Retina (tissue), 1 donor: ENCODE measurements at regions not wholly inside any gene's neighbourhood (a gene's known extent, or its start where the extent isn't known, plus 50 kb on each side); places are given as distances from the start of the nearest gene placed in this dataset.

Source experiments
- DNase-seq: peaks from one replicate; pipeline ENCODE4 v3.0.0-alpha.2; 2016

DNA sequence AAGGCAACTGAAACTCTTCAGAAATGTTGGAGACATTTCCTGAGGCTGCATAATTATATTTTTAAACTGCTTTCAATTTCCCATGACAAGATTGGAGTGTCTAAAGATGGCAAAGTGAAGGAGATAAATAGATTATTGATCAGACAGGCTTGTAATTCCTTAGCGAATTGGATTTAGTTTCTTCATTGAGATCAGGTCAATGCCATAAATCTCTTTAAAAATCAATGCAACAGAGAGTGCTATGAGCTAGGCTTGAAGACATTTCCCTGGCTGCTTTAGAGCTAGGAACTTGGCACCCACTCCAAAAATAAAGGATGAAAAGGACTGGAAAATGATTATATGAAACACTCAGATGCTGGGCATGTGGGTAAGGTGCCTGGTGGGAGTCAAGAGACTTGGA lies 828.4 kb downstream of the TLR4 start:
- DNase-seq = no peak

DNA sequence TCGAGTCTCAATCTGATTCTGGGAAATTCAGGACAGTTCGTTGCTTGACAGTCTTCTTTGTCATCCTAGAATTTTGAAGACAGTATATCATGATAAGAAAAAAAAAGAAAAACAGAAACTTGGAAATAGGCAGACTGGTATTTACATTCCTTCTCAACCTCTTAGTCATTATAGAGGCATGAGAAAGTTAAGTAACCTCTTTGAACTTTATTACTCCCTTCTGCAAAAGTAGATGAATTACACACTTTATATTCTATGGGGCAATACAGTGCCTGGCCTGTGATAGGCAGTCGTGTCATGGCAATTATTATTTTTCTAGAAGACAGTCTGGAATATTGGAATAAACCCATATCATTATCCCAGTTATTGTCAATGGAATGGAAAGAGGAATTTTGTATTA lies 828.9 kb downstream of the TLR4 start:
- no peak for DNase-seq

DNA sequence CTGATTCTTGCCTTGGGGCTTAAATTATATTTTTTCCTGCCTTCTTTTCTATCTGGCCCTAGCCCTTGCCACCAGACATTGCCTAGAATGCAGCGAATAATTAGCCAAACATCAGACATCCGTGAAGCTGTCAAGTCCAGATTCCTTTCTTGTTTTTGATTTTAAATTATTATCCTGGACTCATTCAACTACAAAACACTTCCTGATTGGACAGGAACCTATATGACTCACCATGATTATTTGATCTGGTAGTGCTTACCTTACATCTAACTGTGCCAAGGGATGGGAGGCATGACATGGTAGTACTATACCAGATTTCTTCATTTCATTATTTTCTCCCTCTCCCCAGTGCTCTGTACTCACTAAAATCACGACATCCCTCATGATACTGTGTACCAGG lies 829.6 kb downstream of the TLR4 start:
- DNase-seq = no peak

DNA sequence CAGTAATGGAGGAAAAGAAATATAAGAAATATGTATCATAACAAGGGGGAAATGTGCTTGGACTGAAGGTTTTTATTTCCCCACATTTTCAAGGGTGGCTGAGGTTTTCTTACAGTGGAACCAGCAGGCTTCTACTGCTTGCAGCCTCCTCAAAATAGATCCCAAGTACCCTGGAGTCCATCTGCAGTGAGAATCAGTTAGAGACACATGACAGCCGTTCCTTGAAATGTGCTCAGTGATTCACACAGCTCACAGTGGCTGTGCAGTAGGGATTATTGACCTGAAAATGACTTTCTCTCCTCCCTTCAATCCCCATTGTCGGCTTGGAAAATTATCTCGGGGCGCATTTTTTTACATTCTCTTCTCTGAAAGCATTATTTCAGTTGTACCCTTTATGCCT lies 832.0 kb downstream of the TLR4 start:
- peak; percentile 17 for DNase-seq

DNA sequence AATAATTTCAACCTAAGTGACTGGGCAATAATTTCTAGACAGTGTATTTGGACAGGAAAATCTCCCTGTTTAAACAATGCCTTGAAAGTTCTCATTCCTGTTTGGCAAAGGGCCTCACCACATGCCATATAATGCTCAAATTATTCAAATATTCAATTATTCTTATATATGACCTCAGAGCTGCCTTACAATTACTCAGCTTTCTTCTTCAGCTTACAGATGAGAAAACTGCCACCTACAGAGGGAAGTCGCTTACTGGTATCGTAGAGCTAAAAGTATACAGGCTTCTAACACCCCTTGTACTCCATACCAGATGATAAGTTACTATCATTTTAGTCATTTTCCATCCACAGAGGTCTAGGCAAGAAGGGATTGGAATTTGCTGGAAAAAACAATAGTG lies 830.3 kb downstream of the BRINP1 start:
- no peak for DNase-seq

DNA sequence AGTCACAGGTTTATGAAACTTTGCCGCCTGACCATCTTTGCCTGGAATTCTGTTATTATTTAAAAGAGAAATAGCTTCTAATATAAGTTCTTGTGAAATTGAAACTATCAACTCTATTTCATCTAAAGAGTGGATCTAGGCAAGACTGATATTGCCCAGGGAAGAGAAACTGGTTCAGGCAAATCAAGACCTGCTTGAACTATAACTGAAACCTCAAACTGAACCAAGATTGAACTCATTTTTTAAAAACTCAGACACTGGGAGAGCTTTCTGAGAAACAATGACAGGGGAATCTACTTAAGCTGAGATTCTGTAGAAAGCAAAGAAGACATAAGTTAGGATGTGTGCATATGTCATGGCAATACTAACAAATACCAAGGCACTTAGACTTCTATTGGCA lies 815.8 kb downstream of the BRINP1 start:
- no peak for DNase-seq

DNA sequence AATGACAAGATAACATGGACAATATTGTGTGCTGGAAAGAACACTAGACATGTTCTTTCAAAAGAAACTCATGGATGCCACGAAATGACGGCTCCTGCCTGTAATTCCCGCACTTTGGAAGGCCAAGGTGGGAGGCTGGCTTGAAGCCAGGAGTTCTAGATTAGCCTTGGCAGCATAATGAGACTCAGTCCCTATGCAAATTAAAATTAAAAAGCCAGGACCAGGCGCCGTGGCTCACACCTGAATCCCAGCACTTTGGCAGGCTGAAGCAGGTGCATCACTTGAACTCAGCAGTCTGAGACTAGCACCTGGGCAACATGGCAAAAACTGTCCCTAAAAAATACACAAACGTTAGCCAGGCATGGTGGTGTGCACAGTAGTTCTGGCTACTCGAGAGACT lies 814.2 kb downstream of the BRINP1 start:
- DNase-seq = no peak

DNA sequence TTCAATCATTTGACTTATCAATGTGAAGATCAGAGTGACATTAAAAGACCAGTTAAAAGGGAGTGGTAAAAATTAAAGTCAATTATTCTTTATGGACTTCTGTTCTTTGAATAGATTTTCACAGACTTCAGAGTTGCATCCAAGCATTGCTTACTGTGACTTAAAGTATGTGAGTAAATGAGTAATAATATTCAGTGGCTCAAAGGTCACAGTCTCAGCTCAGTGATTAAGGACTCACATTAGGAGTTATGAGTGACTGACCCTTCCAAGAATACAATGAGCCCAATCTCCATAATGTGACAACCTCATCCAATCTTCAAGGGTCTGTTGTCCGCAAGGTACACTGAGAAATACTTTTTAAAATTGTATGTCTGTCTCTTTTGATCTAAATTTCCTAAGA lies 811.2 kb downstream of the BRINP1 start:
- DNase-seq = no peak

DNA sequence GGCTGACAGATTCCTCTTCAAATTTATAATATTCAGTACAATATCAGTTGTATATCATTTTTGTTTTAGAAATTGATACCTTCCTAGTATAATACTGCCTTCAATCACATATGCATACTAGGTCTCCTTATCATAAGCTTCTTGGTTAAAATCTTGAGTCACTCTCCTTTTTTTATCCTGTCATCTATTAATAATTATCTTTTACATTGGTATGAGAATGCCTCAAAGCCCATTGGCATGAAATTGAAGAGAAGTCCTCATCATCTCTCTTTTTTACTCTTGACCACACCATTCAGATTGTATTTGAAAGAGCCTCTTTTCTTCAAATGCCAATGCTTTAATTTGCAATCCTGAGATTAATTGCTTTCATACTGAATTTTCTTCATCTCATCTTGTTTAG lies 810.3 kb downstream of the BRINP1 start:
- DNase-seq = no peak

DNA sequence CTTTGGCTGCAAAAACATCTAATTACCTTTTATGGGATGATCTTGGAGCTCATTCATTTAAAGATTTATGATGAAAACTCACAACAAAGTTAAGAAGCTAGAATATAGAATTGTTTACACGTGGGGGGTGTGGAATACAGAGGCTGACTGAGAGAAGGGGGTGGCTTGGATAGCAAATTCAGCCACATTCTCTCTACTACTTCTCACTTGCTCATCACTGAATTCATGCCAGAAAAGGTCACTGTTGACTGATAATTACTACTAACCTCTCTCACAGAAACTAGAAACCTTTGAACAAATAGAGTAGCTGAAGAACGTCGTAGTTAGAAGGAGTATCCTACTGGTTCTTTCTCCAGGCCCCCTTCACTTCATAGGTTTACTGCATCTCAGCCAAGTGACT lies 808.2 kb downstream of the BRINP1 start:
- DNase-seq = no peak

DNA sequence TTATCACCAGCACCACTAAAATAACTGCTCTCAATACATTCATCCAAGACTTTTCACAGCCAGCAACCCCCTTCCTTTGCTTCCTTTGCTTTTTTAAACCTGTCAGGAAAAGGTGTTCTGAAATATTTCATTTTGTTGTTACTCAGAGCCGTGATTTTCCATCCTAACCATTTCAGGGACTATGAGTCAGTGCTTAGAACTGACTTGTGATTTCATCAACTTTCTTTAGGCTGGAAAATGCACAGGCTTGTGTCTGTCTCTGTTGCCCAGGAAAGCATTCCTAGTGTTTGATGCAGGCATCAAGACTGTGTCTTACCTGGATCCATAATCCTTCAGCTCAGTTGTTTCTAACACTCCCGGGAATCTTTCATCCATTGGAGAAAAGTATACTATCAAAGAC lies 805.6 kb downstream of the BRINP1 start:
- no peak for DNase-seq

DNA sequence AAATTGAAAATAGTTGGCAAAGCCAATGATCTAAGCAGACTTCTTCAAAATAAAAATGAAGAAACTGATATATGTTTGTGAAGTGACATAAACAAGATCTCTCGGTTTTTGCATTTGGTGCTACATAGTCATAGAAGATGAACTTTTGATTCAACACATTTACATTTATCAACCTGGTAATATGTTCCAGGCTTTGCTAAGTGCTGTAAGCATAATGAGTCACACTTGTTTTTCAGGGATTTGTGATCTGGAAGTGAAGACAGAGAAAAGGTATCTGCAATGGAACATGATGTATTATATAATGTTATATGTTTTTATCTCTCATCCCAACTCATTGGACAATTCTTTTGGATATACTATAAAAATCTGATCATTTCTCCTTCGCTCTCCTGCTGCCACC lies 801.4 kb downstream of the BRINP1 start:
- no peak for DNase-seq

DNA sequence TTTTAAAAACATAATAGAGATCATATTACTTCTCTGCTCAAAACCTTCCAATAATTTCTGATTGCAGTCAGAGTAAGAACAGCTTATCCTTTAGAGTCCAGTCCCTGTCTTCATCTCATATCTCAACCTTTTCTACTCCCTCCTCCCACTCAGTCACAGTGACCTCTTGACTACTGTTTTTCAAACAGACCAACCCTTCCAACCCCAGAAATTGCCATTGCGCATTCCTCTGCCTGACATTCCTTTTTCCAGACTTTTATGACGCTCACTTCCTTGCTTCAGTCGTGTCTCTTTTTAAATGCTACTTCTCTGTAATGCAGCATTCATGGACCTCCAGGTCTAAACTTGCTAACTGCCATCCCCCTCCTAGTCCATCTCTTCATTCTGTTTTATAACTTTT lies 800.5 kb downstream of the BRINP1 start:
- no peak for DNase-seq

DNA sequence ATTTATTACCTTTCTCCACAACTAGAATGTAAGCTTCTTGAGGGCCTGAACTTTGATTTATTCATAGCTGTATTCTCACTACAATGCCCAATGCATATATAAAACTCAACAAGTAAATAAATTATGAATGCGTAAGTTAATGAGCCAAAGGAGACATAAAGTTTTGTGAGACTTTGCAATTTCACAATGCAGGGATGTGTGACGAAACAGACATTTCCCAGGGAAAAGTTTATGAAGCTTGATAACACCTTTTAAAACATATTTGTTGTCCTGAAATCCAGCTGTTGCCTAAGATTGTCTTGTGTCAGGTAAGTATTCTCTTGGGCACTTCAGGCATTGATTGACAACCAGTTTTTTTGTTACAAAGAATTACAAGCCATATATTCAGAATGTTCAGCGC lies 800.1 kb downstream of the BRINP1 start:
- no peak for DNase-seq

DNA sequence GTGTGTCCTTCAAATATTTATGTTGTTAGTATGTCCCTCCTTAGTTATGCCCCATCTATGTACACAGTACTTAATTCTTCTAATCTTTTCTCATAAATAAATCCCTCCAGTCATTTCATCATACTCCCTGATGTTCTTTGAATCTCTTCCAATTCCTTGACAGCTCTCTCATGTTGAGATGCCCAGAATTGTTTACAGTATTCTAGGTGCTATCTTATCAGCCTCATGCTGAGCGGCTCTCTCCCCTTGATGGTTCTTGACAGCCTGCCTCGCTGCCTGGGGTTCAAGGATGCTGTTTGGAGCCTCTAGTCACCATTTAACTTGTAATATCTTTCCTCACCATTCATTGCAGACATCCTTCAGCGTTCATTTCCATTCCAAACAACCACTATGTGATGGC lies 799.2 kb downstream of the BRINP1 start:
- no peak for DNase-seq

DNA sequence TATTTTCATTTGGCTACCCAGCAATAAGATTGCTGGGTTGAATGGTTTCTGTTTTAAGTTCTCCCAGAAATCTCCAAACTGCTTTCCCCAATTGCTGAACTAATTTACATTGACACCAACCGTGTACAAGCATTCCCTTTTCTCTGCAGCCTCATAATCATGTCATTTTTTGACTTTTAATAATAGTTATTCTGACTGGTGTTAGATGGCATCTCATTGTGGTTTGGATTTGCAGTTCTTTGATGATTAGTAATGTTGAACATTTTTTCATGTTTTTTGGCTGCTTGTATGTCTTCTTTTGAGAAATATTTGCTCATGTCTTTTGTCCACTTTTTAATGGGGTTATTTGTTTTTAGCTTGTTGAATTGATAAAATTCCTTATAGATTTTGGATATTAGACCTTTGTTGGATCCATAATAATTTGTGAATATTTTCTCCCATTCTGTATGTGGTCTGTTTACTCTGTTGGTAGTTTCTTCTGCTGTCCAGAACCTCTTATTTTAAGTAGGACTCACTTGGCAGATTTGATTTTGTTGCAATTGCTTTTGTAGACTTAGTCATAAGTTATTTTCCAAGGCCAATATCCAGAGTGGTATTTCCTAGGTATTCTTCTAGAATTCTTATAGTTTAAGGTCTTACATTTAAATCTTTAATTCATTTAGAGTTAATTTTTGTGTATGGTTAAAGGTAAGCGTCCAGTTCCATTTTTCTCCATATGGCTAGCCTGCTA lies 793.7 kb downstream of the BRINP1 start:
- DNase-seq = no peak

DNA sequence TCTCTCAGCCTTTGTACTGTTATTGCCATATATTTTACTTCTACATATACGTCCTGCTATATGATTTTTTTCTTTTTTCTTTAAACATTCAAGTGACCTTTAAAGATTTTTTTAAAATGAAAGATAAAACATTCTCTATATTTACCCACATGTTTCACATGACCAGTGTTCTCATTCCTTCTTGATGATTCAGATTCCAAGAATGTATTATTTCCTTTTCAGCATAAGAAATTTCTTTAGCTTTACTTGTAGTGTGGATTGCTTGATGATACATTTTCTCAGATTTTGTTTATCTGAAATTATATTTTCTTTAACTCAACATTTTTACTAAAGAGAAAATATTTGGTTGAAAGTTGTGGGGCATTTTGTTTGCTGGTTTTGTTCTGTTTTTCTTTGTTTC lies 792.1 kb downstream of the BRINP1 start:
- DNase-seq = no peak

DNA sequence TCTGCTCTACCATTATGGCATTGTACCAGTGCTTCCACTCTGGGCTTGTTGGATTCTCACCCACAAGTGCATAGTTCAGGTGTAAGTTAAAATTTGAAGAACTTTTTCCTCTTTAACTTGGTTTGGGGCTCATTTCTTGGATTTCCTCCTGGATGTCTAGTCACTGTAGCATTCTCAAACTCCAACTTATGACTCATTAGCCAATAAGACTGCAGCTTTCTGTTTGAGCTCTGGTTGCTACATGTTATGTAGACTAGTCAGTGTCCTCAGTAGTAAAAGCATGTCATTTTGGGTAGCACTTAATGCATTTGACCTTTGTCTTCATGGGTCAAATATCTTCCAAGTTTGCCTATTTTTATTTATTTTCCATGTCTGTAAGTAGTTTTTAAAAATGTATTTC lies 790.8 kb downstream of the BRINP1 start:
- DNase-seq = no peak

DNA sequence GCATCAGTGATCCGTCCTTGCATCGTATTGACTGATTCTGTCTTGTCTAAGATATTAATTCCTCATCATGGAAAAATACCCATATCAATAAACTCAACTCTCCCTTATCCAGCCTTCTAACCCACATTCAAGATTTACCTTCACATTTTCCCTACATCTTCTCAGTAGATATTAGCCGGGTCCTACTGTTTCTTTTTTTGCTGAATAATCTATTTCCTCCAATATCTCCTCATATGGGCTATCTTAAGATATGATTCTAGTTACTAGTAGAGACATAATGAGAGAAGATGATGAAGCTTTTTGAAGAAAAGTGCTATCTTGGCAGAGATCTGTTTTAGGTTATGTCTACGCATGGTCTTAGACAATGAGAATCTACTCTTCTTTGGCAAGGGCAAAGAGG lies 785.8 kb downstream of the BRINP1 start:
- no peak for DNase-seq

DNA sequence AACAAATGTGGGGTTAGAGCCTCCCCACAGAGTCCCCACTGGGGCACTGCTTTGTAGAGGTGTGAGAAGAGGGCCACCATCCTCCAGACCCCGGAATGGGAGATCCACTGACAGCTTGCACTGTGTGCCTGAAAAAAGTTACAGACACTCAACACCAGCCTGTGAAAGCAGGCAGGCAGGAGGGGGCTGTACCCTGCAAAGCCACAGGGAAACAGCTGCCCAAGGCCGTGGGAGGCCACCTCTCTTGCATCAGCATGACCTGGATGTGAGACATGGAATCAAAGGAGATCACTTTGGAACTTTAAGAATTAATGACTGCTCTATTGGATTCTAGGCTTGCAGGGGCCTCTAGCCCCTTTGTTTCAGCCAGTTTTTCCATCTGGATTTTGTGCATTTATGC lies 782.3 kb downstream of the BRINP1 start:
- no peak for DNase-seq

DNA sequence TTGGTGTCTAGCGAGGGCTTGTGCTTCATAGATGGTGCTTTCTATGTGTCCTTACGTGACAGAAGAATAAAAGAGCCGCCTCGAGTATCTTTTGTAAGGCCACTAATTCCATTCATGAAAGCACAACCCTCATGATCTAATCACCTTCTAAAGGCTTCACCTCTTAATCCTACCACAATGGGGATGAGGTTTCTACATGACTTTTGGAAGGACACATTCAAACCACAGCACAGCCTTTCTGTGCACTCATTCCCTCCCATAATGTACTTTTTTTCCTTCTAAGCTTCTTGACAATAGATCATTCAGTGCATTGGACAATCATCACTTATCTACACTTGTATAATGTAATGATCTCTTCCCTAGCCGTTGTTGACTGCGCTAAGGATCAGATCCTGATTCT lies 774.8 kb downstream of the BRINP1 start:
- no peak for DNase-seq

DNA sequence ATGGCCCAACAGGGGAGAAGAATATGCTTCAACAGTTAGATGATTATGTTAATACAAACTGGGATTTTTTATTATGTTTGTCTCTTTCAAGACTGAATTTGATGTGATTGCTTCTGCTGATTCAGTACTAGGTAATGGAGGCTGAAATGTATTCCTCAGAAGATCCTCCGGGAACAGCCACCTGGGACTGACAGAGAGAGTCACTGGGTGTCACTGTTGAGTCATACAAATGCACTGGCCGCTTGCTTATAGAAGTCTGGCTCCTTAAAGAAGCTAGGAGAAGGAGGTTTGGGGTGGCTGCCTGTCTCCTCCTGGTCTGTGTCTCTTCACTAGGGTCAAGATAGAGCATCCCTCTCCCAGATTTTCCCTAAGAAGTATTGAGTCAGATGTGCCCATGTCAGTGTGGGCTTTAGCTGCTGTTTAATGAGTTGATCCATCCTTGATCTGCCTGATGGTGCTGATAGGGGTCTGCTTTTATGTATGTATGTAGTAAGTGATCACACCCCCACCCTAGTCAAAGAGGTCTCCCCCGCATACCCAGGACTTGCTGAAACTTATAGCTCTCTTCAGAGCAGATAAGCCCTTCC lies 773.4 kb downstream of the BRINP1 start:
- peak; percentile 52 for DNase-seq

DNA sequence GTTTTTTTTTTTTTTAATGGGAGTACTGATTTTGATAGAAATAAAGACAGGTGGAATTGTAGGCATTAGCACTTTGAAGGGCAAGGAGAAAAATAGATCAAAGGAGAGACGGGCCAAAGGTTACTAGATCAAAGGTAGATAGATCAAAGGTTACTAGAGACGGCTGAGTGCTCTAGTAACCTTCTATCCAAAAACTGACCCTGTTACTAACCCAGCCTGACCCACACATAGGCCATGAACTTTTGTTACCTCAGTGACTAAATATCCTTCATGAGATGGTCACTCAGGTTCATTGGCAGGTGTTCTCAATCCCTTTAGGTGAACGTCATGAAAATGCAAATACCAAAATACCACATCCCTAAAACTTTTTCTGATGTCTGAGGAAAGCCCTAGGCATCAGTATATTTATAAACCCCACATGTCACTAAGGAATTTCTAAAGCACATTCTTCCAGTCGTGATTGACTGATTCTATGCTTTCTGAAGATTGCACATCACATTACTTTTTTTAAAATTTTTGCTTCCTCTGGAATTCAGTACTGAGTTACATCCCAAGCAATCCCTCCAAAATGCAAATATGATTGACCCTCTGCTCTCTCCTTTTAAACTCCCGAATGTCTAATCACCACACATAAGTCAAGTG lies 772.7 kb downstream of the BRINP1 start:
- no peak for DNase-seq

DNA sequence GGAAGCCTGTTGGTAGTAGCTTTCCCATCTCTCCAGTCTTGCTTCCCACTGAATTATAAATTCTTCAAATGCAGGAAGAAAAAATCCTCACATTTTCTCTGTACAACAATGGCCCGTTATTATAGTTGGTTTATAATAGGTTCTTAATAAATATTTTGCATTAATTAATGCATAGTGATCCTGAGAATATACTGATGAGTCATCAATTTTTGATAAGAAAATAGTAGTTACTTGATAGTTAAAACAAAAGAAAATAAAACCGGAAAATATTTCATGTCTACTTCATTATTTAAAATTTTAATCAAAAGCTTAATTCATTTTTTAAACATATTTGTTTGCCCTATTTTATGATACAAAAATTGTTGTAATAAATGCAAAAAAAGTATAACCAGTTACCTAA lies 762.6 kb downstream of the BRINP1 start:
- DNase-seq = no peak
